Astrocyte of the spinal cord (primary cell): ENCODE measurements at regions not wholly inside any gene's neighbourhood (a gene's known extent, or its start where the extent isn't known, plus 50 kb on each side); places are given as distances from the start of the nearest gene placed in this dataset.

Experiments used
- DNase-seq: peaks from one replicate; pipeline ENCODE4 v3.0.0; 2011; ENCODE audit warnings: low read depth, low spot score
- H3K4me3 ChIP-seq: 2 replicates; pipeline ENCODE4 v1.5.1; 2011; ENCODE audit warnings: low read depth, mild to moderate bottlenecking, low read length, moderate library complexity
- in situ Hi-C: cut with HindIII; loops from 2 replicates; pipeline ENCODE4 v1.10.0; 2017; ENCODE audit warnings: low sequenced_read_pairs
- TF ChIP-seq, protein P1 (sequence below): IDR thresholded peaks from 2 replicates; pipeline ENCODE4 v1.5.1; 2012; ENCODE audit warnings: low read depth, mild to moderate bottlenecking, low read length, inconsistent platforms

DNA sequence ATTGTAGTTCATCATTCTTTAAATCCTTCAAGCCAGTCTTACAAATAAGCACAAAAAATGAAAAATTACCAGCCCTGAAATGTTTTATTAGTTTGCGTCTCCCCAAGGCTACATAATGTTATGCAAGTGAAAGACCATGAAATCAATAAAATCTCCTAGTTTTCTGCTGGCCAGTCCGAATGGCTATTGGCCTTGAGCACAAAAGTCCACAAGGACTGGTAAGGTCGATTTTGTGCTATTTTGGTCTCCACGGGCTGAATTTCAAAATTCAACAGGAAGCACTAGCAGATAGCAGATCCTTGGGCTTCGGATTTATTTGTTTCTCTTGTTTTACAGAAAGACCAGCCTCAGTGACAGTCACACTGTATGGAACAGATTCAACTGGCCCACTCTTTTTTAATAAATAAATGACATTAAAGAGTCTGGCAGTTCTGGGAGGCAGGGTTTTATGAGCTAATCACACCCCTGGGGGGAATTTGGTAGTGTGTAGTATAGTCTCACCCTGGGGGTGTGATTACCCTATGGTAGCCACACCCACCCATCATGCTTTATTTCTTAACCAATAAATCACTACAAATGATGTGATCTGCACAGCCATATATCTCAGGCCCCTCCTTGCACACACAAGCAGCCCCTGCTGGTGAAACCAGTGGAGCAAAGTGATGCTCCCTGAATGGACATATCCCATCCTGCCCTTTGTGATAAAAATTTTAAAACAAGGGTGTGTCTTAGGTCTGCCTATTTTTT lies 51.1 kb upstream of the TMEM33 start:
- DNase-seq: no peak
- in situ Hi-C loops: no loop called here
- TF ChIP-seq, protein P1, sequence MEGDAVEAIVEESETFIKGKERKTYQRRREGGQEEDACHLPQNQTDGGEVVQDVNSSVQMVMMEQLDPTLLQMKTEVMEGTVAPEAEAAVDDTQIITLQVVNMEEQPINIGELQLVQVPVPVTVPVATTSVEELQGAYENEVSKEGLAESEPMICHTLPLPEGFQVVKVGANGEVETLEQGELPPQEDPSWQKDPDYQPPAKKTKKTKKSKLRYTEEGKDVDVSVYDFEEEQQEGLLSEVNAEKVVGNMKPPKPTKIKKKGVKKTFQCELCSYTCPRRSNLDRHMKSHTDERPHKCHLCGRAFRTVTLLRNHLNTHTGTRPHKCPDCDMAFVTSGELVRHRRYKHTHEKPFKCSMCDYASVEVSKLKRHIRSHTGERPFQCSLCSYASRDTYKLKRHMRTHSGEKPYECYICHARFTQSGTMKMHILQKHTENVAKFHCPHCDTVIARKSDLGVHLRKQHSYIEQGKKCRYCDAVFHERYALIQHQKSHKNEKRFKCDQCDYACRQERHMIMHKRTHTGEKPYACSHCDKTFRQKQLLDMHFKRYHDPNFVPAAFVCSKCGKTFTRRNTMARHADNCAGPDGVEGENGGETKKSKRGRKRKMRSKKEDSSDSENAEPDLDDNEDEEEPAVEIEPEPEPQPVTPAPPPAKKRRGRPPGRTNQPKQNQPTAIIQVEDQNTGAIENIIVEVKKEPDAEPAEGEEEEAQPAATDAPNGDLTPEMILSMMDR: no peak
- H3K4me3 ChIP-seq: no peak overlapping the region

DNA sequence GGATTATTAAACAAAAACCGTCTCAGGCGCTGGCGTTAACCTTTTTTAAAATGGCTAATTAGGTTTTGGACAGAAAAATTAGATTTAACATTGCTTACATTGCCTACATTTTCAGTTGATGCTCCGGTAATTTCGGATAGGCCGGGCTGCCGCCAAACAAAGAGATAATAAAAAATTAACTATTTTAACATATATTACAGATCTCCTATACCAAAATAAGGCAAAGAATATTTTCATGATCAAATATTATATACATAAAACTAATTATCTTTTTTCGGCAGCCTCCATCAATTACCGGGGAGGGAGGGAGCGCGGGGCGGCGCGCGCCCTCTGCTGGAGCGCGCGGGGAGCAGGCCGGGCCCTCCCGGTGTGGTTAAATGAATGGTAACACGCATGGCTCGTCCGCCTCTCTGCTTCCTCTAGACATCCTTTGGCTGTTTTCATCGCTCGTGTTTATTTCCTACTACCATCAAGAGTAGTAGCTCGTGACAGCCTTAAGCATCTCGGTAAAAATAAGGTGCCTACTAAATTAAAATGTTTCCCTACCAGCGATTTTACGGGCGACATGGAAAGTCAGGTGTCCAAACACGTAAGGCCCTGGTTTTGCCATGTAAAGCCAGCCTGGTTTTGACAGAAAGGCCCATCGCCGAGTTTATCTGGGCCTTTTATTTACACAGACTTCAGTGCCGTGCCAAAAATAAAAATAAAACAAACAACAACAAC lies 52.4 kb upstream of the TMEM33 start:
- no peak overlapping the region for H3K4me3 ChIP-seq
- in situ Hi-C loops: no loop called here
- peak; percentile 42 for DNase-seq
- TF ChIP-seq, protein P1: peak; percentile 90

DNA sequence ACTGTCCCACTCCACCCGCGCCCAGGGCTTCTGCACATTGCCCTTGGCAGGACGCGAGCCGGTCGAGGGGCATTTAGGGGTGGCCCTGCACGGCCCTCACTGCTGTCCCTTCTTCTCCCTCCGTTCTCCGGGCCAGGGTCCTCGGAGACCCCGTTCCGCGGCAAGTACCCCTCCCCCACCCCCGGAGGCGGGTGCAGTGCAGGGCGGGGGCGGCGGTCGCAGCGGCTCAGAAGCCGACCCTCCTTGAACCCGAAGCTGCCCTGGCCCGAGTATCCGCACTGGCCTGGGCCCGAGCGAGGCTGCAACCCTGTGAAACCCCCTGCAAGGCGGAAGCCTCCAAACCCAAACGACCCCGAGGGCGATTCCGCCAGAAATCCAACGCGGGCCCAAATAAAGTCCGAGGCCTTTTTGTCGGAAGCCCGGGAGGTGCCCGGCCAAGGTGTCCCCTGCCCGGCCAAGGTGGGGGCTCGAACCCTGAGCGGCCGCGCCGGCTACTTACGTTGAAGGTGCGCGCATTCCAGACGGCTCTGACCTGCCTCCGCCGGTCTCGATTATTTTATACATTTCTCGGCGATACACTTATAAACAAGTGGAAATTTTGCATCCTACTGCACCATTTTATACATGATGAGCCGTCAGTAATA lies 53.1 kb upstream of the TMEM33 start:
- in situ Hi-C loops: no loop called here
- peak overlapping the region; percentile 17 for H3K4me3 ChIP-seq
- TF ChIP-seq, protein P1: no peak
- no peak for DNase-seq

DNA sequence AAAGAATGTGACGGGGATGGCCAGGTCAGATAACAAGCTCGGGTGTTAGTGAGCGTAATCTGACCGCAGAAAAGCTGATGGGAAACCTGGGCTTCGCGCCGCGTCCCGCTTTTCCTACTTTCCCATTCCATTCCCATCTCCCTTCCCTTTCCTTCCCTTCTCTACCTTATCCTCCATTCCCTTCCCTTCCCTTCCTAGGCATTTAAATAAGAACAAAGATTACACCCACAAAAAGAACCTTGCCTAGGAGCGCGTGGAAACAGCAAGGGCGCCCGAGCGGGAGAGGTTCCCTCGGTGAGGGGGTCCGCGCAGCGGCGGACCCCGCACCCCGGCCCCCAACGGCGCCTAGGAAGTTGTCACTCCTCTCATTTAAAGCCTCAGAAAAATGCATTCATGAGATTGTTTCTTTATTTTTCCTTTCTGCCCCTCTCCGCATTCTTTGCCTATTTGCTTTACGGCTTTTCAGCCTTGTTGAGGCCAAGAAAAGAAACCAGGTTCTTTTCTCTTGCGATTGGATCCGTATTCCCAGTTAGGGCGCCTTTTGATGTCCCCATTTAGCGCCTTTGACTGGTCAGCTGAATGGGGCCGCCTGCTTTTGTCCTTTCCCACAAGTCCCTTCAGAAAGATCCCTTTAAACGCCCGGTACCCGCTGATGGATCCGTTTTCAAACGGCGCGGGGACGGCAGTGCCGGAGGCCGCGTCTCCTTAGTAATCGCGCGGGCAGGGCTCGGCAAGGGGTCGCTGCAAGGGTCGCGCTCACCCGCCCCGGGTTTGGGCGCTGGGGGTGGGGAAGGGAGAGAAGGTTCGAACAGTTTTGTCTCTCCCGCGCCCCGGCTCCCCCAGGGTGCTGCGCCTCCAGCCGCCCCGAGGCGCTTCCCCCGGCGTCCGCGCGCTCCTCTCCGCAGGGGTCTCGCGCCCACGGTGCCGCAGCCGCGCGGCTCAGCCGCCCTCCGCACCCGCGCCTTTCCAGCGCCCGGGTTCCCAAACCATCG lies 54.1 kb upstream of the TMEM33 start:
- no peak overlapping the region for H3K4me3 ChIP-seq
- TF ChIP-seq, protein P1: no peak
- DNase-seq: peak; percentile 9
- in situ Hi-C loops: no loop called here

DNA sequence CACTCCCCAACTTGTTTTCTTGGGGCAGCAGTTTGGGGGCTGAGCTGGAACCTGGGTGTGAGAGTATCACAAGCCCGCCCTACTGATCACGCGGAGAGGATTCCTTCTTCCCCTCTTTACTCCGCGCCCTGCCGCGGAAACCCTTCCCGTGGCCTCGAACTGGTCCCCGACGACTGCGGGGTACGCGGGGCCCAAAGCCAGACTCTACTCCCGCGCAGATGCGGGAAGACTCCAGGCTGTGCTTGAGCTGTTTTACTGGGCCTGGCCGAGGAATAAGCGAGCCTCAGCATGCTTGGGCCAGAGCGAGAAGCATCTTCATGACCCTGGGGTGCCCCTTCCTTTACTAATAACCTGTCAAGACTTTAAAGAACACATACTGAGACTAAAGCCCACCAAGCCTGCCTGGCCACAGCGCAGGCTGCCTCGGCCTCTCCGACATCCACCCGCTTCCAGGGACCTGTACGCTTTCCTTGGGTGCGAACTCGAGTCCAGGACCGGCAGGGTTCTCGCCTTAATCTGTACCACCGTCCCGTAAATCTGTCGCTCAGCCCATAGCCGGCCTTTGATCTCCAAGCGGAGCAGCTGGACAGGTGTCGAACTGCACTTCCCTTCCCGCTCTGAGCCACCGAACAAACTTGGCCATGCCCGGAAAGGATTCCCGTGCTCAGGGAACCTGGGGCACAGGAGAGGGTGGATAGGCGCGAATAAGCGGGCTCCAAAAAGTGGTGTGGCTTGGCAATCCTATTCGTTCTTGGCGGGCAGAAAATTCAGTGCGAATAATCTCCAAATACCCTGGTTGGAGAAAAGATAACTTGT lies 55.0 kb upstream of the TMEM33 start:
- in situ Hi-C loops: no loop called here
- H3K4me3 ChIP-seq: no peak overlapping the region
- TF ChIP-seq, protein P1: no peak
- no peak for DNase-seq
